Activated gamma-delta T cell (primary cell): ENCODE measurements at regions not wholly inside any gene's neighbourhood (a gene's known extent, or its start where the extent isn't known, plus 50 kb on each side); places are given as distances from the start of the nearest gene placed in this dataset.

ENCODE experiments used
- DNase-seq: peaks from one replicate; lab custom pipeline; 2025; lab: John Stamatoyannopoulos, UW

DNA sequence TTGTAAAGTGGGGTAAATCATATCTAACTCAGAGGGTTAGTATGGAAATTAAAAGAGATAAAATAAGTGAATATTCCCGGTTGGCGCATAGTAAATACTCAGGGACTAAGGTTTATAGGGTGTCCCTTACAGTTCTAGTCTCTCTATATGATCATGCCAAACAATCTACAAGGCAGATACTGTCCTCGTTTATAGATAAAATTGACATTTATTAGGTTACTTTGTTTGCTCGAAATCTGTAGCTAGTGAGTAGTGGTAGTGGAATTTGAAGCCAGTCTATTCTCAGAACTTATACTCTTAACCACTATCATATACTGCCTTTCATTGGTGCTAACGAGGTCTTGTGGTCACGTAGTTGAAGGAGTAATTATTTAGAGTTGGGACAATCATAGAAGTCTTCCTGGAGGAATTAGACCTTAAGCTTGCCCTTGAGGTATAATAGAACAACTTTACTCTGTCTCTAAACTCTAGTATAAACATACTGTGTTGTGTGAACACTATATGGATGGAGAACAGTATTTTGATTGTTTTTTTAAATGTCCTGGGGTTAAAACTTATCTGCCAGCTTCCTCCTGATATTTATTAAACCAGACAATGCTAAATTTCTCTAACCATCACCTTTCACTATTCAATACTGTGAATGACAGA is 324.0 kb downstream of the STIM2 start:
- no peak for DNase-seq

GRCh38 chr4:27186710-27187109 is 326.1 kb downstream of the STIM2 start:
- no peak for DNase-seq

- DNase-seq, result no peak
Measured at GRCh38 chr4:27187786-27188185, 327.1 kb downstream of the STIM2 start.

DNA sequence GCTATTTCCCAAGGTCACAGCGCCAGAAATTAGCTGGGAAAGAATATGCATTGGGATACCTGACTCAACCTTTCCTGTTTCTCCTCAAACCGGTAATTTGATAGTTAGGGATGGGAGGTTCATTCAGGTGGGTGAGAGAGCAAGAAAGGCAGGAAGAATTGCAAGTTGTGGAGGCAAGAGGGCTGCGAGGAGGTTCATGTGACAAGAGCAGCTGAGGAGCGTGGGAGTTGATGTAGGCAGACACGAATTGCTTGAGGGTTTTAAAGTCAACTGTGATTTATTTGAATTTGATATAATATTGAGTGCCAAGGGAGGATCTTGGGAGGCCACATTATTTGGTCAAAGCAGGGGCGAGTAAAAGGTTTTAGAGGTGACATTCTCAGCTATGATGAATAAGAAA is 329.0 kb downstream of the STIM2 start:
- DNase-seq, result no peak

- no peak for DNase-seq
Measured at GRCh38 chr4:27191592-27191991, 331.0 kb downstream of the STIM2 start.

DNA sequence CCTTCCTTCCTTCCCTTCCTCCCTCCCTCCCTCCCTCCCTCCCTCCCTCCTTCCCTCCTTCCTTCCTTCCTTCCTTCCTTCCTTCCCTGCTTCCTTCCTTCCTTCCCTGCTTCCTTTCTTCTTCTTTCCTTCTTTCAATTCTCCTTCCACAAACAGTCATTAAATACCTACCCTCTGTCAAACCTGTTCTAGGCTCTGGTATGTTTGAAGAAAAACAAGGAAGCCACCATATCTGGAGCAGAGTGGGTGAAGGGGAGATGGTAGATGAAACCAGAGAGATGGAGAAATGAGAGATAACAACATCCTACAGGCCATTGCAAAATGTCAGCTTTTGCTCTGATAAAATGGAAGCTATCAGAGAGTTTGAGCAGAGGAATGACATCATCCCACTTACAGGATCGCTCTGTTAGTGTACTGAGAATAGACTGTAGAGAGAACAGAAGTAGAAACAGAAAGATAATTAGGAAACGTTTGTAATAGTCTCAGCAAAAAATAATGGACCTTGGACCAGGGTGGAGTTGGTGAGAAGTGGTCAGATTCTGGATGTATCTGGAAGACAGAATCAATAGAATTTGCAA is 334.0 kb downstream of the STIM2 start:
- no peak for DNase-seq

DNA sequence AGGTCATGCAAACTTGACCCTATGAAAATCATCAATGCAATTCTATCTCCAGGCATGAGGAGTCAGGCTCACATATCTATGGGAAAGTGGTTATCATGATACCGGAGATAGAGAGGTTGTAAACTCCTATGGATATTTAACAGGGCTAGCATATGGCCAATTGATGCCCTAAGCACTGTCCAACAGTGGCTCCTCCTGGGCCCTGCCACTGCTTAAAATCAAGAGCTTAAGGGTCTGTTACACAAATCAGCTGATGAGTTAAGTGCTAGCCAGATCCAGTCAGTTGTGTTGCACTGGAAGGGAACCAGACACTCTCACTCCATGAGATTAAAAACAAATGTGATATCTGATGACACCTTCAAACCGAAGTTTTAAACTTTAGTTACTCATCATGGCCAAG is 337.6 kb downstream of the STIM2 start:
- DNase-seq, result no peak

GRCh38 chr4:27198971-27199370 is 338.3 kb downstream of the STIM2 start:
- DNase-seq, result no peak

GRCh38 chr4:27206009-27206408 is 345.4 kb downstream of the STIM2 start:
- DNase-seq, result no peak

DNA sequence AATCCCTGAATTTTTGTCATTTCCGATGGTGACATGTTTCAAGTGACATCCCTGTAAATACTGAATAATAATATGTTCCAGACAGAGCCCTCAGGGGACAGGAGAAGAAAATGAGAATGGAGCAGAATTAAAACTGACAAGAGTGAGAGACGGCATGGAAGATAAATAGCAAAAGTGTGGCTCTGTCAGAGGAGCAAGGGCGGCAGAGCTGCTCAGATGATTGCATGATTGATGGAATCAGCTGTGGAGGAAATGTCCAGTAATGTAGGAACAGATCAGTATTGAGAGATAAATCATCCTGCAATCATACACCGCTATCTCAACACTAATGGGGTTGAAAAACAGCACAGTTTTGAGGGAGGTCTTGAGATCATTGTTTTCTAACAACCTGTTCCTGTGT is 350.3 kb downstream of the STIM2 start:
- no peak for DNase-seq

- DNase-seq, result no peak
Measured at GRCh38 chr4:27214010-27214409, 353.4 kb downstream of the STIM2 start.

- no peak for DNase-seq
Measured at GRCh38 chr4:27215220-27215826, 354.7 kb downstream of the STIM2 start.

- DNase-seq, result no peak
Measured at GRCh38 chr4:27217261-27217769, 356.7 kb downstream of the STIM2 start.

GRCh38 chr4:27218013-27218412 is 357.4 kb downstream of the STIM2 start:
- no peak for DNase-seq

GRCh38 chr4:27223326-27223725 is 362.7 kb downstream of the STIM2 start:
- no peak for DNase-seq

GRCh38 chr4:27233531-27233930 is 372.9 kb downstream of the STIM2 start:
- DNase-seq, result no peak

GRCh38 chr4:27234306-27234899 is 373.8 kb downstream of the STIM2 start:
- no peak for DNase-seq

DNA sequence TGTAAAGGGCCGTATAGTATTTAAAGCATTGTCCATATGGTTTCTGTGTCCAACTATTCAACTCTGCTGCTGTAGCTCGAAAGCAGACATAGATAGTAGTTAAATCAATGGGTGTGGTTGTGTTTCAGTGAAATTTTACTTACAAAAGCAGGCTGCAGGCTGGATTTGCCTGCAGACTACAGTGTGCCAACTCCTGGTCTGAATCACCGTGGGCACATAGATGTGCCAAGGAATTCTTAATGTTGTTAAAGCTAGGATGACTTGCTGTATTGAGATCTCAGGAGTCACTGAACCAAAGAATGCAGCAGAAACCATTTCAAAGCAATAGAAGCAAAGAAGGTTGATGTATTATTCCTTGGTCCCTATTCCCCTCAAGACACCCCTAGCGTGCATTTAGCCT is 379.0 kb downstream of the STIM2 start:
- no peak for DNase-seq

DNA sequence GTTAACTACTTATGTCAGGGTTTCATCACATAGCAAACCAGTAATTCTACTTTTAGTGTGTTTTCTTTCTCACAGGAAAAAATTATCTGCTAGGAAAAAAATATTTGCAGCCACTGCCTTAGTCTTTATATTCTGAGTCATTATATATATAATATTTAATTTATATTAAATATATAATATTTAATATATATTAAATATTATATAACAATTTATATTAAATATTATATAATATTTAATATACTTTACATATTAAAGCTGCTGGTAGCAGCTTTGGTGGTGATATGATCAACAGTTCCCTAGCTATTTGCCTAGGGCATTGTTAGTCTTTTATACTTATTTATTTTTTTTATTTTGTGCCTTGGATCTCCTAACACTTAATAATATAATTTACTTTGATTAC is 381.6 kb downstream of the STIM2 start:
- no peak for DNase-seq

GRCh38 chr4:27245216-27245615 is 384.6 kb downstream of the STIM2 start:
- DNase-seq, result no peak

DNA sequence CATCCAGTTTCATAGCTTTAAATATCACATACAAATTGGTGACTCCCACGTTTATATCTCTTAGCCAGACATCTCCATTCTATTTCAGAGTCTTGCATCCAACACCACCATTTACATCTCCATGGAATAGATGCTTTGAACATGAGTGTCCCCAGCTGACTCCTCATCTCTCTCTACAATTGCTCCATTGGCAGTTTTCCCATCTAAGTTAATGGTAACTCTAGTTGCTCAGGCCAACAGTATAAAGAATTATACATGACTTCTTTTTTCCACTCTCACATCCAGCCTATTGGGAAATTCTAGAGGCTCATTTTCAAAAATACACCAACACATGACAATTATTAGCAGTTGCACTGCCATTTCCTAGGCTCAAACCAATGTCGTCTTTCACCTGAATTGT is 388.2 kb downstream of the STIM2 start:
- no peak for DNase-seq

GRCh38 chr4:27251771-27252170 is 391.1 kb downstream of the STIM2 start:
- DNase-seq, result no peak

DNA sequence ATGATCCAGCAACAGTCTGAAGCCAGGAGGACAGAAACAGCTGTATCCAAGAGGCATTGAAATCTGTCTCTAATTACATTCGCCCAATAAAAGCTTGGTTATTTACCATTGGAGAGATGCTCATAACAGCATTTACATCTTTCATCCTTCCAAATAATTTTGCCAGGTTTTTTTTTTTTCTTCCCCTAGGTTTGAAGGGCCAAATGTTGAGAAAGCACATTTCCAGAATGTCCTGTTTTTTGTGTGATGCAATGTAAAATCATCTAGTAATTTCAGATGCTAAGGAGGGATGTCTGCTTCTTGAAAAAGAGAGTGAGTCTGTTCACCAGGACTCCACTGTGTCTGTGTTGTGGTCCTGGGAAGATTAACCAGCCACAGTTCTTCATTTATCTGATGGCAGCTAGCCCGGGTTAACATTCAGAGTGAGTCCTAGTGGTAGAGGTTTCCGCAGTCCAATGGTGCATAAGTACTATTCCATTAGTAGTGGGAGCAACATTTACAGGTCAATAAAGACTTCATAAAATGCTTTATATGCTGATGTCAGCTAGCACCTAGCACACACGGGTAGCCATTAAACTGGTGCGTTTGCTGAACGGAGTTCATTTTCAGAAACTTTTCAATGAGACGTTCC is 406.8 kb downstream of the STIM2 start:
- DNase-seq, result no peak
